Psoas muscle (tissue), 7 donors: ENCODE measurements at regions not wholly inside any gene's neighbourhood (a gene's known extent, or its start where the extent isn't known, plus 50 kb on each side); places are given as distances from the start of the nearest gene placed in this dataset.

Experiments
- ATAC-seq, 4 donors: fragments of 200-7000 bp; cut with Tn5 transposase; one replicate each; pipeline ENCODE4 v1.9.1; 2020; ENCODE audit warnings: moderate library complexity in 3 of 4, mild to moderate bottlenecking in 2 of 4
- DNase-seq, 2 donors: peaks; one replicate each; pipeline ENCODE4 v3.0.0-alpha.2; 2020
- H3K27ac ChIP-seq: fragments of 200-600 bp; one replicate; pipeline ENCODE4 v1.8.0; 2022
- H3K27me3 ChIP-seq, 3 donors: fragments of 200-600 bp in 1 of 3; one replicate each; pipeline versions ENCODE4 v1.6.1 to v1.8.0; 2013 to 2022; ENCODE audit warnings: low read length in 2 of 3, mild to moderate bottlenecking in 2 of 3, moderate library complexity in 1 of 3; ENCODE audit not compliant: insufficient read depth in 3 of 3
- H3K36me3 ChIP-seq, 2 donors: fragments of 200-600 bp in 1 of 2; one replicate each; pipeline versions ENCODE4 v1.6.1 to v1.8.0; 2013 to 2022; ENCODE audit warnings: low read depth in 1 of 2, mild to moderate bottlenecking in 1 of 2, moderate library complexity in 1 of 2; ENCODE audit not compliant: insufficient read depth in 1 of 2
- H3K4me1 ChIP-seq: fragments of 200-600 bp; one replicate; pipeline ENCODE4 v1.8.0; 2022
- H3K4me3 ChIP-seq: fragments of 200-600 bp; one replicate; pipeline ENCODE4 v1.8.0; 2022; ENCODE audit warnings: mild to moderate bottlenecking
- H3K9me3 ChIP-seq: fragments of 200-600 bp; one replicate; pipeline ENCODE4 v1.8.0; 2022
- CTCF ChIP-seq: fragments of 200-600 bp; IDR thresholded peaks from one replicate; pipeline ENCODE4 v1.8.0; 2022; ENCODE audit warnings: antibody characterized with exemption
- WGBS, 3 donors: extraction: QIAGEN DNeasy Blood & Tissue Kit; methylation state at CpG; one replicate each; pipeline versions ENCODE4 v1.1.6 to v1.1.7; 2013; 5-methylcytosine and 5-hydroxymethylcytosine counted together
- intact Hi-C, 2 donors: fragments of 100-400 bp; cut with DNase I; formaldehyde crosslinking; loops; one replicate each; pipeline versions ENCODE4 v1.11.0 to v1.14.2; 2022
- donor health status: healthy with polysubstance abuse.
- donor health status: DM: no; HTN: no; CAD: no; lungs with moderate emphysema.
- donor health status: Bipolar disorder and iron deficiency.
- donor health status: healthy.
- donor health status: DM: yes; HTN: yes; CAD: no.
- donor health status: DM: no; HTN: no; CAD: no.
- donor health status: DM: yes; HTN: yes; CAD: no.

- Histone ChIP-seq H3K9me3 (no peaks in the 10 kb centered on the region), H3K4me1 (no peaks in the 10 kb centered on the region), H3K4me3 (no peak overlapping the region), H3K27ac (no peak overlapping the region), H3K36me3 (no peaks in the 10 kb centered on the region), H3K27me3 (no peaks in the 10 kb centered on the region)
- DNase-seq: no peak
- intact Hi-C loops: no loop called here
- TF ChIP-seq CTCF: no peak
- ATAC-seq: no peak
- WGBS, 3 donors: 51 to 61% (median 57%) methylated on average over 1 of the region's 1 CpG
These were observed 1109.0 kb upstream of the ACO1 start for GRCh38 chr9:31275419-31275818.

- TF ChIP-seq CTCF: no peak
- WGBS, 3 donors: 86 to 88% (median 87%) methylated on average over 3 of the region's 3 CpGs
- ATAC-seq (no peak), DNase-seq (no peak)
- intact Hi-C loops: no loop called here
- Histone ChIP-seq H3K4me3 (no peak overlapping the region), H3K27ac (no peak overlapping the region), H3K4me1 (no peaks in the 10 kb centered on the region), H3K27me3 (no peaks in the 10 kb centered on the region), H3K9me3 (no peaks in the 10 kb centered on the region), H3K36me3 (no peaks in the 10 kb centered on the region)
These were observed 1093.7 kb upstream of the ACO1 start for GRCh38 chr9:31290731-31291130.

GRCh38 chr9:31302620-31303418 is 1081.6 kb upstream of the ACO1 start:
- H3K36me3 ChIP-seq: no peaks in the 10 kb centered on the region
- H3K27ac ChIP-seq: no peak overlapping the region
- no peaks in the 10 kb centered on the region for H3K27me3 ChIP-seq
- TF ChIP-seq CTCF: no peak
- H3K4me1 ChIP-seq: no peaks in the 10 kb centered on the region
- H3K4me3 ChIP-seq: no peak overlapping the region
- intact Hi-C loops: no loop called here
- DNase-seq: no peak
- no peak for ATAC-seq
- 72 to 80% (median 73%) methylated on average over 4 of the region's 4 CpGs for WGBS, 3 donors
- H3K9me3 ChIP-seq: no peaks in the 10 kb centered on the region

- Histone ChIP-seq H3K36me3 (no peaks in the 10 kb centered on the region), H3K27me3 (no peaks in the 10 kb centered on the region), H3K27ac (no peak overlapping the region), H3K4me3 (no peak overlapping the region), H3K4me1 (no peaks in the 10 kb centered on the region), H3K9me3 (no peaks in the 10 kb centered on the region)
- intact Hi-C loops: no loop called here
- DNase-seq (no peak), ATAC-seq (no peak)
- WGBS, 3 donors: 7 to 9% (median 8%) methylated on average over 3 of the region's 3 CpGs
- no peak for TF ChIP-seq CTCF
These were observed 1079.9 kb upstream of the ACO1 start for GRCh38 chr9:31304576-31304975.

GRCh38 chr9:31314241-31314640 is 1070.2 kb upstream of the ACO1 start:
- H3K27me3 ChIP-seq: no peaks in the 10 kb centered on the region
- intact Hi-C loops: no loop called here
- 50 to 76% (median 60%) methylated on average over 1 of the region's 1 CpG for WGBS, 3 donors
- H3K4me1 ChIP-seq: no peaks in the 10 kb centered on the region
- H3K27ac ChIP-seq: no peak overlapping the region
- no peak overlapping the region for H3K4me3 ChIP-seq
- no peaks in the 10 kb centered on the region for H3K9me3 ChIP-seq
- DNase-seq (no peak), ATAC-seq (no peak)
- TF ChIP-seq CTCF: no peak
- H3K36me3 ChIP-seq: no peaks in the 10 kb centered on the region
